ENCODE measurements at regions not wholly inside any gene's neighbourhood (a gene's known extent, or its start where the extent isn't known, plus 50 kb on each side); places are given as distances from the start of the nearest gene placed in this dataset.

- no peak for DNase-seq
- Histone ChIP-seq H3K27ac (no peak overlapping the region), H3K4me1 (no peaks in the 10 kb centered on the region), H3K9me3 (no peaks in the 10 kb centered on the region), H3K27me3 (no peaks in the 10 kb centered on the region), H3K36me3 (no peaks in the 10 kb centered on the region), H3K4me3 (replicated peaks in 1 of 3) (no peak overlapping the region)
- intact Hi-C loops (cut with DNase I) = no loop called here
- no peak for TF ChIP-seq POLR2A (IDR thresholded peaks at IDR 0.05)
- 95 to 97% methylated on average over 19 of the region's 19 CpGs for WGBS, 2 donors
Measured at GRCh38 chr18:75154997-75155396, 53.9 kb downstream of the PTGR3 start.

GRCh38 chr18:75154259-75154658 is 54.7 kb downstream of the PTGR3 start:
- TF ChIP-seq POLR2A (IDR thresholded peaks at IDR 0.05) = no peak
- TF ChIP-seq CTCF (IDR thresholded peaks at IDR 0.05) = no peak
- no peaks in the 10 kb centered on the region for H3K36me3 ChIP-seq
- H3K4me3 ChIP-seq (replicated peaks in 1 of 3) = no peak overlapping the region
- no peaks in the 10 kb centered on the region for H3K4me1 ChIP-seq
- H3K27me3 ChIP-seq = no peaks in the 10 kb centered on the region
- no peaks in the 10 kb centered on the region for H3K9me3 ChIP-seq
- no peak overlapping the region for H3K27ac ChIP-seq
- WGBS, 2 donors = 96 to 100% methylated on average over 6 of the region's 6 CpGs
- DNase-seq = no peak
- intact Hi-C loops (cut with DNase I) = no loop called here

GRCh38 chr18:75143851-75144250 is 65.1 kb downstream of the PTGR3 start:
- Histone ChIP-seq H3K36me3 (no peaks in the 10 kb centered on the region), H3K4me1 (no peaks in the 10 kb centered on the region), H3K27me3 (no peaks in the 10 kb centered on the region), H3K27ac (no peak overlapping the region), H3K4me3 (replicated peaks in 1 of 3) (no peak overlapping the region), H3K9me3 (no peaks in the 10 kb centered on the region)
- intact Hi-C loops (cut with DNase I) = no loop called here
- DNase-seq = no peak
- WGBS, 2 donors = 82 to 91% methylated on average over 2 of the region's 2 CpGs
- TF ChIP-seq CTCF (IDR thresholded peaks at IDR 0.05) = no peak
- no peak for TF ChIP-seq POLR2A (IDR thresholded peaks at IDR 0.05)

GRCh38 chr18:75142677-75143076 is 66.3 kb downstream of the PTGR3 start:
- WGBS, 2 donors = 89 to 91% methylated on average over 10 of the region's 10 CpGs

GRCh38 chr18:75141734-75142133 is 67.2 kb downstream of the PTGR3 start:
- Histone ChIP-seq H3K4me3 (replicated peaks in 1 of 3) (no peak overlapping the region), H3K36me3 (no peaks in the 10 kb centered on the region), H3K27ac (no peak overlapping the region), H3K4me1 (no peaks in the 10 kb centered on the region), H3K27me3 (no peaks in the 10 kb centered on the region), H3K9me3 (no peaks in the 10 kb centered on the region)
- 97% methylated on average over 7 to 13 of the region's 13 CpGs for WGBS, 2 donors
- no peak for DNase-seq
- intact Hi-C loops (cut with DNase I) = no loop called here
- no peak for TF ChIP-seq CTCF (IDR thresholded peaks at IDR 0.05)
- TF ChIP-seq POLR2A (IDR thresholded peaks at IDR 0.05) = no peak

More at GRCh38 chr18:75142677-75143076, 66.3 kb downstream of the PTGR3 start:
- Histone ChIP-seq H3K4me3 (replicated peaks in 1 of 3) (no peak overlapping the region), H3K27ac (no peak overlapping the region), H3K27me3 (no peaks in the 10 kb centered on the region), H3K36me3 (no peaks in the 10 kb centered on the region), H3K4me1 (no peaks in the 10 kb centered on the region), H3K9me3 (no peaks in the 10 kb centered on the region)
- TF ChIP-seq POLR2A (IDR thresholded peaks at IDR 0.05) = no peak
- TF ChIP-seq CTCF (IDR thresholded peaks at IDR 0.05) = no peak
- intact Hi-C loops (cut with DNase I) = no loop called here
- no peak for DNase-seq

GRCh38 chr18:75141166-75141565 is 67.8 kb downstream of the PTGR3 start:
- WGBS, 2 donors = 81 to 87% methylated on average over 5 of the region's 5 CpGs
- DNase-seq = no peak
- intact Hi-C loops (cut with DNase I) = no loop called here
- Histone ChIP-seq H3K9me3 (no peaks in the 10 kb centered on the region), H3K4me3 (replicated peaks in 1 of 3) (no peak overlapping the region), H3K36me3 (no peaks in the 10 kb centered on the region), H3K4me1 (no peaks in the 10 kb centered on the region), H3K27ac (no peak overlapping the region), H3K27me3 (no peaks in the 10 kb centered on the region)
- no peak for TF ChIP-seq CTCF (IDR thresholded peaks at IDR 0.05)
- no peak for TF ChIP-seq POLR2A (IDR thresholded peaks at IDR 0.05)
